Activated CD4-positive, alpha-beta T cell treated with anti-CD3 and anti-CD28 coated beads, Interleukin-10, Interleukin-2, amounts not matched to agents 100 ng/mL and 50 ng/mL, durations not matched to agents 16 hours and 8 hours (primary cell): ENCODE measurements at regions not wholly inside any gene's neighbourhood (a gene's known extent, or its start where the extent isn't known, plus 50 kb on each side); places are given as distances from the start of the nearest gene placed in this dataset.

Experiments
- DNase-seq: peaks from one replicate; pipeline ENCODE4 v3.0.0-alpha.2; 2020

GRCh38 chr2:142220239-142220638 lies 89.4 kb upstream of the LRP1B start:
- DNase-seq = no peak

DNA sequence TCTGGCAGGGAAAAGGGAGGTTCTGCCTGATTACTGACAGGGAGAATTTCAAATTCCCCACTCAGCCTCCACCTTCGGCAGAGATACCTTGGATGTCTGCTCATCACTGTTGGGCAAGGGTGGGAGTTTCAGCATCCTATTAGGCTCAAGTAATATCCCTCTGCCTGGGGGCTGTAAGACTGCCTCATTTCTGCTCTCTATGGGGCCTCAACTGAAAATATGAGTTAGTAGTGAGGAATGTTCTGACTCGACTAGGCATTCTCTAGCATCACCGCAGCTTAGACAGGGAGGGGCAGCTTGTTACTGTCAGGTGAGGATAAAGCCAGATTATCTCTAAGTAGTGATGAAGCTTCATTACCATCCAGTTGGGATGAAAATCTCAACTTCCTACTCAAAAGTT lies 87.7 kb upstream of the LRP1B start:
- DNase-seq = no peak

DNA sequence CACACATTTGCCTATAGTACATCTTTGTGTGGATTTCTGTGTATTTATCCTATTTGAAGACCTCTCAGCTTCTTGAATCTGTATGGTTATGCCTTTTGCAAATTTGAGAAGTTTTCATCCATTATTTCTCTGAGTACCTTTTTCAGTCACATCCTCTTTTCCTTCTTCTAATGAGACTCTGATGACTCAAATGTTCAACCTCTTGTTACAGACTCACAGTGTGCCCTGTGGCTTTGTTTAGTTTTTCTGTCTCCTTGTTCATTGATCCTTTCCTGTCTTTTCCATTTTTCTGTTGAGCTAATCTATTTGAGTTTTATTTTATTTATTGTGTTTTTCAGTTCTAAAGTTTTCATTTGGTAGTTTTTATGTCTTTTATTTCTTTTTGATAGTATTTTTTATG lies 87.0 kb upstream of the LRP1B start:
- no peak for DNase-seq

DNA sequence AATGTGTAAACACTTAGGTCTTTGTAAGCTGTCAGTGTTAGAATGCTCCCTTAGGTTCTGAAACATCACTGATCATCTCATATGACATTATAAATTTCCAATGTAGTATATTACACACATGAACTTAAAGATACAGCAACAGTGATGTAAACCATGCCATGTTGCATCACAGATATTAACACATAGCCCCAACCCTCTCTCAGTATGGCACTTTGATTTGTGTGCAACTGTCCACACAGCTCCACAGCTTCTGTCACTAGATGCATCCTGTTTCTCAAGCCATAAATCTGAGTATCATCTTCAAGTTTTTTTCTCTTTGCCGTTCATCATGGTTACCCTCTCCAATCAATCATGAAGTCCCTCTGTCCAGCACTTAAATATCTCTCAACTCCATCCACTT lies 69.2 kb upstream of the LRP1B start:
- DNase-seq = no peak

DNA sequence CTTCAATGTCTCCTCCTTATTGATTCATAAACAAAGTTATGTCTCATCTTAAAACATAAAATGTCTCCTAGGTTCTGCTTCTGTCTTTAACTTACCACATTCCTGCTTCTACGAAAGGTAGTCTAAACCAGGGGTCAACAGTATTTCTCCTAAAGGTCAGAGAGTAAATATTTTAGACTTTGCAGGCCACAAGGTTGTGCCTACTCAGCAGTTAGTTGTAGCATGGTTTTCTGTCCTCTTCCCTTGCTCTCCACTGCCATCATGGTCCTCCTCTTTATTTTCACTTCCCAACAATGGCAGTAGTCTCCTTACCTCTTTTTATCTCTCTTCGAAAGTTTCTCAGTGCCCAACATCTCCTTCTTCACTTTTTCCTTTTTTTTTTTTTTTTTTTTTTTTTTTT lies 68.3 kb upstream of the LRP1B start:
- no peak for DNase-seq

DNA sequence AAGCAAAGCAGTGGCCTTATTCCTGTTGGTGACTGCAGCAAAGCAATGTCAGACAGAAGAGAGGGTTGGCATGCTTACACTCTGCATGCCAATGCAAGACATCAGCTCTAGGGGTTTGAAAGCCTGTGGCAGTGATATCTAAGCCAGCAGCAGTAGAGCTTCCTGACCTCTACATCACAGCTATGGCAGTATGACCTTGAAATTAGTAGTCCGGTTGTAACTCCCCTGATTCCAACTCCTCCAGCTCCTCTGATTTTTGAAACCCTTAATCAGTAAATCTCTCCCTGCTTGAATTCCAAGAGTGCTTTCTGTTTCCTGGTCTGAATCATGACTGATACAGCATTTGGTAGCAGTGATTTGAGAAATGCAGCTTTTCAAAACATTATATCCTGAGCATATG lies 60.0 kb upstream of the LRP1B start:
- no peak for DNase-seq

- no peak for DNase-seq
Observed at GRCh38 chr2:142189501-142189900, 58.7 kb upstream of the LRP1B start.

GRCh38 chr2:142188562-142188961 lies 57.7 kb upstream of the LRP1B start:
- DNase-seq = no peak

GRCh38 chr2:142180820-142181533 lies 50.2 kb upstream of the LRP1B start:
- peak; percentile 5 for DNase-seq
